K562 (cell line): ENCODE measurements at regions not wholly inside any gene's neighbourhood (a gene's known extent, or its start where the extent isn't known, plus 50 kb on each side); places are given as distances from the start of the nearest gene placed in this dataset.

Experiments used
- ESRRB ChIP-seq: fragments of 250-450 bp; sonication (Bioruptor Pico); IDR thresholded peaks from 2 replicates; pipeline ENCODE4 v1.5.0; 2020; ENCODE audit warnings: mild to moderate bottlenecking, moderate library complexity, borderline replicate concordance
- HDAC2 ChIP-seq: fragments of 450-650 bp; IDR thresholded peaks from 2 replicates; pipeline ENCODE4 v1.6.1; 2016; ENCODE audit warnings: mild to moderate bottlenecking
- MED1 ChIP-seq: sonication (generic); formaldehyde crosslinking; IDR thresholded peaks from 2 replicates; pipeline ENCODE4 v1.8.1; 2023; ENCODE audit warnings: missing genetic modification reagents, borderline replicate concordance
- NR2C1 ChIP-seq, 2 experiments: fragments of 450-650 bp; IDR thresholded peaks; 2 replicates each; pipeline ENCODE4 v1.6.1; 2017; ENCODE audit warnings: mild to moderate bottlenecking in 2 of 2, antibody characterized with exemption in 1 of 2, inconsistent platforms in 1 of 2, missing compliant biosample characterization in 1 of 2, missing genetic modification characterization in 1 of 2
- ZNF696 ChIP-seq: fragments of 250-450 bp; sonication (Bioruptor Pico); conservative IDR thresholded peaks from 2 replicates; pipeline ENCODE4 v1.4.0; 2020; ENCODE audit warnings: mild to moderate bottlenecking, moderate library complexity

- TF ChIP-seq NR2C1 (IDR thresholded peaks at IDR 0.05) (no peak), NR2C1 (tag; IDR thresholded peaks at IDR 0.05) (no peak), ESRRB (no peak), ZNF696 (no peak), HDAC2 (no peak), MED1 (no peak)
These were observed 139.1 kb downstream of the SOX9 start for GRCh38 chr17:72259922-72260321.
